Osteoblast (primary cell): ENCODE measurements at regions not wholly inside any gene's neighbourhood (a gene's known extent, or its start where the extent isn't known, plus 50 kb on each side); places are given as distances from the start of the nearest gene placed in this dataset.
"Not testable (repeated sequence)": the region's sequence is repeated elsewhere in the genome, so short reads cannot be mapped to it uniquely, and the experiment has no call there.

Source experiments
- DNase-seq: peaks from one replicate; pipeline ENCODE4 v3.0.0; 2011; ENCODE audit warnings: low spot score, mixed read lengths; ENCODE audit not compliant: insufficient read length; ENCODE audit errors: missing footprints
- H2AFZ ChIP-seq: 2 replicates; pipeline ENCODE4 v1.6.0; 2011; ENCODE audit warnings: mild to moderate bottlenecking, low read length
- H3K27ac ChIP-seq: 2 replicates; pipeline ENCODE4 v1.5.1; 2011; ENCODE audit warnings: mild to moderate bottlenecking, low read depth, low read length, moderate library complexity
- H3K27me3 ChIP-seq: 2 replicates; pipeline ENCODE4 v1.6.0; 2012; ENCODE audit warnings: mild to moderate bottlenecking, control low read depth, inconsistent platforms, low read length, moderate library complexity; ENCODE audit not compliant: insufficient read depth
- H3K36me3 ChIP-seq: 2 replicates; pipeline ENCODE4 v1.5.1; 2011; ENCODE audit warnings: mild to moderate bottlenecking, low read length, control low read depth, moderate library complexity; ENCODE audit not compliant: insufficient read depth
- H3K4me1 ChIP-seq: 2 replicates; pipeline ENCODE4 v1.5.1; 2011; ENCODE audit warnings: mild to moderate bottlenecking, low read length, control low read depth, moderate library complexity; ENCODE audit not compliant: insufficient read depth
- H3K4me2 ChIP-seq: 2 replicates; pipeline ENCODE4 v1.6.0; 2011; ENCODE audit warnings: mild to moderate bottlenecking, low read length; ENCODE audit not compliant: insufficient read depth
- H3K4me3 ChIP-seq: fragments of 200-600 bp; sonication (generic); 3 replicates; pipeline ENCODE4 v1.5.1; 2012; ENCODE audit warnings: mild to moderate bottlenecking, low read length, inconsistent platforms; ENCODE audit not compliant: insufficient read depth
- H3K79me2 ChIP-seq: 2 replicates; pipeline ENCODE4 v1.6.0; 2012; ENCODE audit warnings: mild to moderate bottlenecking, low read length, control low read depth, inconsistent platforms; ENCODE audit not compliant: insufficient read depth
- H3K9me3 ChIP-seq: 2 replicates; pipeline ENCODE4 v1.5.1; 2011; ENCODE audit warnings: low read depth, low read length, control low read depth
- H4K20me1 ChIP-seq: 2 replicates; pipeline ENCODE4 v1.6.0; 2012; ENCODE audit warnings: mild to moderate bottlenecking, low read length, control low read depth; ENCODE audit not compliant: insufficient read depth
- TF ChIP-seq, protein P1 (sequence below): IDR thresholded peaks from 2 replicates; pipeline ENCODE4 v1.5.1; 2011; ENCODE audit warnings: mild to moderate bottlenecking, low read depth, low read length, moderate library complexity; ENCODE audit errors: extremely low read depth

DNA sequence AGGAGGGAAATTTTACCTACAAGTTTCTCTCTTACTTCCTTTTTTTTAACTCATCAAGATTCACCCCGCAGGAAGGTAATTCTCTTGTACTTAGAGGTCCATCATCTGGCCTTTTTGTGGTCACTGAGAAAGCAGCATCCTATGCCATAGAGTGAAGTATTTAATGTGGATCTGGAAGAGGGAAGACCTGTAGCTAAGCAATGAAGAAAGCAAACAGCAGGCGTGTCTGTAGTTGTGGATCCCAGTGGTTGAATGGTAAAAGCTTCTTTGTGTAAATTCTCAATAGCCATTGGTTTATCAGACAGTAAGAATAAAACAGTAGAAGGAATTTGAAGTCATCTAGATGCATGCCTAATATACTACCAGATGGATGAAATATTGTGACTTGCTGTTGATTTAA, 196.4 kb downstream of the ANKRD7 start:
- Histone ChIP-seq H3K4me2 (no peak overlapping the region), H2AFZ (no peak overlapping the region), H3K4me1 (no peaks in the 10 kb centered on the region), H3K36me3 (no peaks in the 10 kb centered on the region), H3K4me3 (no peak overlapping the region), H3K79me2 (no peaks in the 10 kb centered on the region), H3K27me3 (no peaks in the 10 kb centered on the region), H3K27ac (no peak overlapping the region), H3K9me3 (no peaks in the 10 kb centered on the region), H4K20me1 (no peaks in the 10 kb centered on the region)
- TF ChIP-seq, protein P1, sequence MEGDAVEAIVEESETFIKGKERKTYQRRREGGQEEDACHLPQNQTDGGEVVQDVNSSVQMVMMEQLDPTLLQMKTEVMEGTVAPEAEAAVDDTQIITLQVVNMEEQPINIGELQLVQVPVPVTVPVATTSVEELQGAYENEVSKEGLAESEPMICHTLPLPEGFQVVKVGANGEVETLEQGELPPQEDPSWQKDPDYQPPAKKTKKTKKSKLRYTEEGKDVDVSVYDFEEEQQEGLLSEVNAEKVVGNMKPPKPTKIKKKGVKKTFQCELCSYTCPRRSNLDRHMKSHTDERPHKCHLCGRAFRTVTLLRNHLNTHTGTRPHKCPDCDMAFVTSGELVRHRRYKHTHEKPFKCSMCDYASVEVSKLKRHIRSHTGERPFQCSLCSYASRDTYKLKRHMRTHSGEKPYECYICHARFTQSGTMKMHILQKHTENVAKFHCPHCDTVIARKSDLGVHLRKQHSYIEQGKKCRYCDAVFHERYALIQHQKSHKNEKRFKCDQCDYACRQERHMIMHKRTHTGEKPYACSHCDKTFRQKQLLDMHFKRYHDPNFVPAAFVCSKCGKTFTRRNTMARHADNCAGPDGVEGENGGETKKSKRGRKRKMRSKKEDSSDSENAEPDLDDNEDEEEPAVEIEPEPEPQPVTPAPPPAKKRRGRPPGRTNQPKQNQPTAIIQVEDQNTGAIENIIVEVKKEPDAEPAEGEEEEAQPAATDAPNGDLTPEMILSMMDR = no peak
- no peak for DNase-seq

DNA sequence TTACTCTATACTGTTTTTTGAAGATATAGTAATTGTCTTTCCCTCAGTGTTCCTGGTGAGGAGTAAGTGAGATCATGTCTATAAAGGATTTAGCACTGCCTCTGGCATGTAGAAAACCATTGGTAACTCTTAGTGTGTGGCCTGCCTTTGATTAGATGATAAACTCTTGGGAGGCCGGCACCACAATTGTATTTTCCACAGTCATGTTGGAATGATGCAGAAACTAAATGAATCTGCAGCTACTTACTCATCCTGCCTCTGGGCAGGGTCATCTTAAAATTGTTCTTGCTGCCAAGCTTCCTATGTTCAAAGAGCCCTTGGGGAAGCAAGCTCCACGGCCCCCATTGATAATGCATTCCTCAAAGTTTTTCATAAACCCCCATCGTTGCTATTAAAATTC, 204.6 kb downstream of the ANKRD7 start:
- DNase-seq = no peak
- H3K27ac ChIP-seq = no peak overlapping the region
- no peaks in the 10 kb centered on the region for H3K27me3 ChIP-seq

DNA sequence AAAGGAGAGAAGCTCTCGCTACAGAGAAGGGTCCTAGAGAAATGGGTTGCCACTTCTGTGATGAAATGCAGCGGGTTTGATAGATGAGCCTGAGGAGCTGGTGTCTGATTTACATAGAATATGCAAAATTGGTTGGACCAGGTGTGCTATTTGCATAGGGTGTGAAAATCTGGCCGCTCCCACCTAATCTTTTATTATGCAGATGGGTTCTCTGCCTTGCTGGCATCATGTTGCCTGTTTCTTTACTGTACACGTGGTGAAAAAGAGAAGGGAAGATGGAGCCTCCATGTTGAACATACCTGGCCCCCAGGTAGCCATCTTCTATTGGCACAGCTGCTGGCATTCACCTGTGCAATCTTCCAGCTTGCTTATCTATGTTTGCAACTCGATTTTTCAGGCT, 212.2 kb downstream of the ANKRD7 start:
- Histone ChIP-seq H3K4me1 (no peaks in the 10 kb centered on the region), H3K9me3 (peaks cover 2% of the 10 kb centered on the region), H3K36me3 (no peaks in the 10 kb centered on the region), H4K20me1 (no peaks in the 10 kb centered on the region), H3K4me2 (no peak overlapping the region), H3K27ac (no peak overlapping the region), H2AFZ (no peak overlapping the region), H3K27me3 (no peaks in the 10 kb centered on the region), H3K79me2 (no peaks in the 10 kb centered on the region), H3K4me3 (no peak overlapping the region)
- DNase-seq = no peak
- TF ChIP-seq, protein P1 = no peak

More for the DNA sequence above, 204.6 kb downstream of the ANKRD7 start:
- Histone ChIP-seq H3K79me2 (no peaks in the 10 kb centered on the region), H3K9me3 (no peaks in the 10 kb centered on the region), H3K36me3 (no peaks in the 10 kb centered on the region), H2AFZ (no peak overlapping the region), H3K4me1 (no peaks in the 10 kb centered on the region), H3K4me2 (no peak overlapping the region), H3K4me3 (no peak overlapping the region), H4K20me1 (no peaks in the 10 kb centered on the region)
- TF ChIP-seq, protein P1 = no peak

DNA sequence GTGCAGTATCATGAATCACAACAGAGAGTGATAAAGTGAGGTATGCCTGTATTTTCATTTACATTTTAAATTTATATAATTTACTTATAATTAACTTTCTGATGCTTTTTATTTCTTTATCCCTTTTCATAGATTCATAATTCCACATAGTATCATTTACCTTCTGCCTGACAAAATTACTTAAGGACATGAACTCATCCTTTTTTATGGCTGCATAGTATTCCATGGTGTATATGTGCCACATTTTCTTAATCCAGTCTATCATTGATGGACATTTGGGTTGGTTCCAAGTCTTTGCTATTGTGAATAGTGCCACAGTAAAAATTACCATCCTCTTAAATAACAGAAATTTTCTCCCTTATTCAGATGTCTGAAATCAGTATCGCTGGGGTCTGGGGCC, 224.5 kb downstream of the ANKRD7 start:
- H3K27me3 ChIP-seq, H3K9me3 ChIP-seq, H3K79me2 ChIP-seq, H3K4me2 ChIP-seq, H2AFZ ChIP-seq, H3K27ac ChIP-seq, H3K4me1 ChIP-seq, DNase-seq, H4K20me1 ChIP-seq, H3K36me3 ChIP-seq, H3K4me3 ChIP-seq: not testable (repeated sequence)
